ENCODE measurements at regions not wholly inside any gene's neighbourhood (a gene's known extent, or its start where the extent isn't known, plus 50 kb on each side); places are given as distances from the start of the nearest gene placed in this dataset.
"Not testable (repeated sequence)": the region's sequence is repeated elsewhere in the genome, so short reads cannot be mapped to it uniquely, and the experiment has no call there.

DNA sequence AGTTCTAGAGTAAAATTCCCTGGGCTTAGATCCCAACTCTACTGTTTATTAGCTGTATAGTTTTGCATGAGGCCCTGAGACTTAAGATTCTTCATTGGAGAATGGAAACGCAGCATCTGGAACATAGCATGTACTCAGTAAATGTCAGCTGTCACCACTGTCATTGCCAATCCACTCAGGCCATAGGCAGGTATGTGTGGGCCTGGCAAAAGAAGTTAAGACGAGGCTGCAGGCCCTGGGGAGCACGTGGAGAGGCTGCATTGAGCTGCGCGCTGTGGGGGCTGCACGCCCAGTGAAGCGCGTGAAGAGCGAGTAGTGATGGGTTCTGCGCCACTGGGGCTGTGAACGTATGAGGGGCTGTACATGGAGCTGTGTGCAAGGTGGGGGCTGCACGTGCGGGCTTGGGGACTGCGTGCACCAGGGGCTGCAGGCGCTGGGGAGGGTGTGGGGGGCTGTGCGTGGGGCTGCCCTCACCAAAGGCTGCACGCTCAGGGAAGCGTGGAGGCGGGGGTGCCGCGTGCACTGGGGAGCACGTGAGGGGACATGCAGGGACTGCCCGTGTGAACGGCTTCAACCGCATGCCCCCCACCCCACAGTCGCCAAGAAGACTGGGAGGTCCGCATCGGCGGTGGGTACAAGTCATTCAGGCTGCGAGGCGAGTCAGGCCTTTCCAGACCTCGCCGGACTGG lies 85.5 kb downstream of the PRR15 start:
- FAIRE-seq: no peak

GRCh38 chr7:29649876-29650275 lies 86.2 kb downstream of the PRR15 start:
- DNase-seq (ENCODE audit: low spot score) (no peak), FAIRE-seq (no peak)

More for the DNA sequence above, 85.5 kb downstream of the PRR15 start:
- DNase-seq (ENCODE audit: low spot score): no peak

GRCh38 chr7:29651477-29651876 lies 87.8 kb downstream of the PRR15 start:
- no peak for FAIRE-seq
- no peak for DNase-seq (ENCODE audit: low spot score)

GRCh38 chr7:29652556-29652955 lies 88.9 kb downstream of the PRR15 start:
- FAIRE-seq: no peak
- DNase-seq (ENCODE audit: low spot score): no peak

- FAIRE-seq; DNase-seq (ENCODE audit: low spot score): not testable (repeated sequence)
These were observed 90.7 kb downstream of the PRR15 start for GRCh38 chr7:29654340-29654739.

GRCh38 chr7:29657288-29657687 lies 93.7 kb downstream of the PRR15 start:
- DNase-seq (ENCODE audit: low spot score) (no peak), FAIRE-seq (no peak)

DNA sequence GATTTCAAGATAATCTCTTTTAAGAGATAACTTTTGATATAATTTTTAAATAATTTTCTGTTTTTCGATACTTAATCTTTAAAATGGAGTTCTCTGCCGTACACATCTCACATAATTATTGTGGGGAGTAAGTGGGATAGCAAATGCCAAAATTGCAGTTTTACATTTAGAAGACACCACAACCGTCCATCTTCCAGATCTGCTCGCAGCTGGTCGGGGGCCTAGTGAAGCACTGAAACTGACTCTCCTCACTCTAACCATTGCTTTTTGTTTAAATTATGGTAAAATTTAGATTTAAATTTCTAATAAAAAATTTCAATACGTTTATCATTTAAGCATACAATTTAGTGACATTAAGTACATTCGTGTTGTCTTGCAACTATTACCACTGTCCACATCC lies 94.2 kb downstream of the PRR15 start:
- DNase-seq (ENCODE audit: low spot score) (no peak), FAIRE-seq (no peak)

DNA sequence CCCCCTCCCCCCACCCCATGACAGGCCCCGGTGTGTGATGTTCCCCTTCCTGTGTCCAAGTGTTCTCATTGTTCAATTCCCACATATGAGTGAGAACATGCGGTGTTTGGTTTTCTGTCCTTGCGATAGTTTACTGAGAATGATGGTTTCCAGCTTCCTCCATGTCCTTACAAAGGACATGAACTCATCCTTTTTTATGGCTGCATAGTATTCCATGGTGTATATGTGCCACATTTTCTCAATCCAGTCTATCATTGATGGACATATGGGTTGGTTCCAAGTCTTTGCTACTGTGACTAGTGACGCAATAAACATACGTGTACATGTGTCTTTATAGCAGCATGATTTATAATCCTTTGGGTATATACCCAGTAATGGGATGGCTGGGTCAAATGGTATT lies 95.6 kb downstream of the PRR15 start:
- not testable (repeated sequence) for FAIRE-seq; DNase-seq (ENCODE audit: low spot score)

DNA sequence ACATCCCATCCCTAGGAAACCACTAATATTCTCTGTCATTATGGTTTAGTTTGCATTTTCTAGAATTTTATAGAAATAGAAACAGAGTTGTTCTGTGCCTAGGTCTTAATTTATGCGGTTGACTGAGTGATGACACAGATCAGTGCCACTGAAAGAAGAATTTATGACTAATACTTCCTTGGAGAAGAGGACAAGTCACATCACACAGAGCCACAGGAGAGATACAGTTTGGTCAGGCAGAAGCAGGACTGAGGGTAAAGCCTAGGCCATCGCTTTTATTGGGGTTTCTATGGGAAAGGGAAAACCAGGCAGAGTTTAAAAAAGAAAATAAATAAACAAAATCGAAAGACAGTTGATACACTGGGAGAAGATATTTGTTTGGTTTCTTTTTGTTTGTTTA lies 99.3 kb downstream of the PRR15 start:
- not testable (repeated sequence) for DNase-seq (ENCODE audit: low spot score); FAIRE-seq

GRCh38 chr7:29664999-29665398 lies 101.4 kb downstream of the PRR15 start:
- FAIRE-seq; DNase-seq (ENCODE audit: low spot score): not testable (repeated sequence)

GRCh38 chr7:29667096-29667669 lies 103.5 kb downstream of the PRR15 start:
- FAIRE-seq; DNase-seq (ENCODE audit: low spot score): not testable (repeated sequence)

- DNase-seq (ENCODE audit: low spot score); FAIRE-seq: not testable (repeated sequence)
These were observed 107.7 kb downstream of the PRR15 start for GRCh38 chr7:29671286-29671685.

GRCh38 chr7:29673635-29674034 lies 110.0 kb downstream of the PRR15 start:
- FAIRE-seq; DNase-seq (ENCODE audit: low spot score): not testable (repeated sequence)

DNA sequence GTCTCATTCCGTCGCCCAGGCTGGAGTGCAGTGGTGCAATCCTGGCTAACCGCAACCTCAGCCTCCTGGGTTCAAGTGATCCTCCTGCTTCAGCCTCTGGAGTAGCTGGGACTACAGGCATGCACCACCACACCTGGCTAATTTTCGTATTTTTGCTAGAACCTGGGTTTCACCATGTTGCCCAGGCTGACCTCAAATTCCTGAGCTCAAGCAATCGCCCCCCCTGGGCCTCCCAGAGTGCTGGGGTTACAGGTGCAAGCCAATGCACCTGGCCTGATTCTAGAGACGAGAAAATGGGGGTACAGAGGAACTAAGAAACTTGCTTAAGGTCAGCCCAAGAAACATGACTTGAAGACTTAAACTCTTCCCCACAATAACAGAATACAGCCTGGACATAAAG lies 111.0 kb downstream of the PRR15 start:
- not testable (repeated sequence) for FAIRE-seq; DNase-seq (ENCODE audit: low spot score)

- not testable (repeated sequence) for FAIRE-seq; DNase-seq (ENCODE audit: low spot score)
These were observed 113.6 kb downstream of the PRR15 start for GRCh38 chr7:29677254-29677653.

DNA sequence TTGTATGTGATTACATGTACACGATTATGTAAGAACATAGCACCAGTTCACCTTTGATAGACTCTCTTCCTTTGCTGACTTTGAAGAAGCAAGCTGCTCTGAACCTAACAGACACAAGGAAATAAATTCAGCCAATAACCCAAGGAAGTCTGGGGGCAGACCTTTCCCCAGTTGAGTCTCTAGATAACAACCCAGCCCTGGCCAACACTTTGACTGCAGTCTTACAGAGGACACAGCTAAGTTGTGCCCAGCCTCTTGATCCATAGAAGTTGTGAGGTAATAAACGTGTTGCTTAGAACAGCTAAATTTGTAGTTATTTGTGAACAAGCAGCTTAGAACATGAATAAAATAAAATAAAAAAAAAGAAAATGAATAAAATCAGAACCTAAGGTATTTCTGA lies 116.3 kb downstream of the PRR15 start:
- DNase-seq (ENCODE audit: low spot score); FAIRE-seq: not testable (repeated sequence)

- not testable (repeated sequence) for FAIRE-seq
These were observed 117.0 kb downstream of the PRR15 start for GRCh38 chr7:29680601-29681000.

DNA sequence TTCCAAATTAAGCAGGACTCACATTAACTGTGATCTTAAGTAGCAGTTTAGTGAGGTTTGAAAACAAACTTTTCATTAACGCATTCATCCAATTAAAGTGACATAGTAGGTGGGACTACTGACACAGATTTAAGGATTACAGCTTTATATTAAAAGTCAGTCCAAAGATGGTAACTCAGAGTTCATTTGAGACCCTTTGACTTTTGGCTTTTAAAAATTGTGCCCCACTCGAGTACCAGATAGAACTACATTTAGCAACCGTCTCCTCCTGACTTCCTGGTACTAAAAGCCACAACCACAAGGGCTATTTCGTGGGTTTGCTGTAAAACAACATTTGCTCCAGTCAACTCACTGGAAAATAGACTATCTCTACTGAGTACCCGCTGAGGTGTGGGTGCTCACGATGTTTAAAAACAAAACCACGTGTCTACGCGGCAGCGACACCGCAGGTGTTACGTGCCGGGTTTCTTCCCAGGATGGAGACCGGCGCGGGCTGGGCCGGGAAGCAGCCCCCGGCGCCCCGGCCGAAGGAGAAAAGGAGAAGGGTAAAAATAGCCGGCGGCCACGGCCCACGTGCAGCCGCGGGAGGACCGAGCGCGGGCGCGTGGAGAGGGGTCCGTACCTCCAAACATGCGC lies 120.6 kb downstream of the PRR15 start:
- FAIRE-seq: peak; percentile 79
- DNase-seq (ENCODE audit: low spot score): not testable (repeated sequence)

More at GRCh38 chr7:29680601-29681000, 117.0 kb downstream of the PRR15 start:
- DNase-seq (ENCODE audit: low spot score): not testable (repeated sequence)

DNA sequence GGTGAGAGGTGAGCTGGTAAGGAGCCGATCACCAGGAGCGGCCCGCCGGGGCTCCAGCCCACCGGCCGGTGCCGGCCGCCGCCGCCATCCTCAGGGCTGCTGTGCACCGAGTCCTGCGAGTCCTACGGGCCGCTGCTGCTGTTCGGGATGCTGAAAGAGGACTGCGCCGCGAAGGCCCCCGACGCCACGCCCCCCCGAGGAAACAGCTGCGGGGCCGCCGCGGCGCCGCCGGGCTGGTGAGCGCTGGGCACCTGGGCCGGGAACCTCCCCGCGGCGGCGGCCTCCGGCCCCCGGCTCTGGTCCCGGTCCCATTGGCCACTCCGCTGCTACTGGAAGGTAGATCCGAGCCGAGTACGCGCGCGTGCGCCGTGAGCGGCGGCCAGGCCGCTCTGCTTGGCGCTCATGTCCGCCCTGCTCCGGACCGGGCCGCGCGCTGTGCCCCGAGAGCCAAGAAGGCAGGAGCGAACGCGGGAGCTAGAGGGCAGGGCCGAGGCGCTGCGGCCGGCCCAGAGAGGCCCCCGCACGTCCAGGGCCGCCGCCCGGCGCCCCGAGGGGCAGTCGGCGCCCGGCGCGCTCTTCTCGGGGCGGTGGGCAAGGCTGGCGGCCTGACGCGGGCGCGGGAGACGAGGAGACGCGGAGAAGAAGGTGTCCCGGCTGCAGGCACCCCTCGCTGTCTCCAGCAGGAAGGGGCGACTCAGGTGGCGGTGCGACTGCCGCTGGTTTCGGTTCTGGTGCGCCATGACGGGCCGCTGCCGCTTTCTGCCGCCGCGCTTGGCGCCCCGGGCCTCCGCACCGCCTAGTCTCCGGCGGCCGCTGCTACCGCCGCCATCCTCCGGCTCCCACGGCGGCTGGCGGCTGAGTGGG lies 121.3 kb upstream of the WIPF3 start:
- no peak for FAIRE-seq
- DNase-seq (ENCODE audit: low spot score): peak; percentile 64

- not testable (repeated sequence) for FAIRE-seq; DNase-seq (ENCODE audit: low spot score)
These were observed 120.5 kb upstream of the WIPF3 start for GRCh38 chr7:29685651-29686271.

- not testable (repeated sequence) for FAIRE-seq; DNase-seq (ENCODE audit: low spot score)
These were observed 115.8 kb upstream of the WIPF3 start for GRCh38 chr7:29690510-29690909.

Measured in urothelium cell line (cell line).